GM23338 (cell line): ENCODE measurements at regions not wholly inside any gene's neighbourhood (a gene's known extent, or its start where the extent isn't known, plus 50 kb on each side); places are given as distances from the start of the nearest gene placed in this dataset.

Source experiments
- ATAC-seq: fragments of 200-7000 bp; cut with Tn5 transposase; 3 replicates; pipeline ENCODE4 v1.9.1; 2020
- DNase-seq: peaks from one replicate; pipeline ENCODE4 v3.0.0-alpha.2; 2015; ENCODE audit warnings: low spot score
- H2AFZ ChIP-seq: fragments of 200-600 bp; sonication (generic); 2 replicates; pipeline ENCODE4 v1.8.0; 2016; ENCODE audit warnings: antibody characterized with exemption, mild to moderate bottlenecking, moderate library complexity
- H3F3A ChIP-seq: fragments of 200-600 bp; sonication (generic); replicated peaks from 2 replicates; pipeline ENCODE4 v1.8.0; 2017; ENCODE audit warnings: antibody characterized with exemption, mixed run types, low read depth
- H3K27ac ChIP-seq: fragments of 200-600 bp; sonication (generic); 2 replicates; pipeline ENCODE4 v1.6.1; 2016; ENCODE audit warnings: low read depth
- H3K27me3 ChIP-seq: fragments of 200-600 bp; sonication (generic); 2 replicates; pipeline ENCODE4 v1.8.0; 2016; ENCODE audit warnings: mild to moderate bottlenecking, mixed run types, moderate library complexity; ENCODE audit not compliant: insufficient read depth
- H3K36me3 ChIP-seq: fragments of 200-600 bp; sonication (generic); 2 replicates; pipeline ENCODE4 v1.8.0; 2016; ENCODE audit warnings: mild to moderate bottlenecking; ENCODE audit not compliant: insufficient read depth
- H3K4me1 ChIP-seq: fragments of 200-600 bp; sonication (generic); 2 replicates; pipeline ENCODE4 v1.8.0; 2016; ENCODE audit warnings: mild to moderate bottlenecking, moderate library complexity; ENCODE audit not compliant: insufficient read depth
- H3K4me2 ChIP-seq: fragments of 200-600 bp; sonication (generic); 2 replicates; pipeline ENCODE4 v1.7.1; 2017; ENCODE audit warnings: mixed run types
- H3K4me3 ChIP-seq: fragments of 200-600 bp; sonication (generic); 2 replicates; pipeline ENCODE4 v1.6.1; 2016; ENCODE audit warnings: mixed run types
- H3K79me2 ChIP-seq: fragments of 200-600 bp; sonication (generic); replicated peaks from 2 replicates; pipeline ENCODE4 v1.8.0; 2017; ENCODE audit warnings: mild to moderate bottlenecking; ENCODE audit not compliant: insufficient read depth
- H3K9me2 ChIP-seq: fragments of 200-600 bp; sonication (generic); 2 replicates; pipeline ENCODE4 v1.8.0; 2017; ENCODE audit not compliant: insufficient read depth
- H4K20me1 ChIP-seq: fragments of 200-600 bp; sonication (generic); replicated peaks from 2 replicates; pipeline ENCODE4 v1.8.0; 2017; ENCODE audit warnings: mild to moderate bottlenecking; ENCODE audit not compliant: insufficient read depth
- H3K27ac Mint-ChIP-seq: 2 replicates; pipeline ENCODE4 v1.8.0; 2020; ENCODE audit warnings: inconsistent platforms, mild to moderate bottlenecking, moderate library complexity, mixed read lengths
- H3K27me3 Mint-ChIP-seq: 3 replicates; pipeline ENCODE4 v1.8.0; 2022; ENCODE audit warnings: low read depth, mild to moderate bottlenecking, moderate library complexity, mixed read lengths, inconsistent platforms; ENCODE audit not compliant: insufficient read depth, poor library complexity
- H3K36me3 Mint-ChIP-seq: 3 replicates; pipeline ENCODE4 v1.8.0; 2021; ENCODE audit warnings: low read depth, mild to moderate bottlenecking, inconsistent platforms, moderate library complexity, mixed read lengths
- H3K4me1 Mint-ChIP-seq: 3 replicates; pipeline ENCODE4 v1.8.0; 2020; ENCODE audit warnings: mild to moderate bottlenecking, inconsistent platforms, mixed read lengths
- H3K4me3 Mint-ChIP-seq: 3 replicates; pipeline ENCODE4 v1.8.0; 2021; ENCODE audit warnings: moderate library complexity, mild to moderate bottlenecking, inconsistent platforms, mixed read lengths
- H3K9me3 Mint-ChIP-seq: 3 replicates; pipeline ENCODE4 v1.8.0; 2020; ENCODE audit warnings: moderate library complexity, mild to moderate bottlenecking, inconsistent platforms, mixed read lengths
- EZH2phosphoT487 ChIP-seq: fragments of 200-600 bp; sonication (generic); IDR thresholded peaks from one replicate; pipeline ENCODE4 v1.8.1; 2018; ENCODE audit warnings: antibody characterized with exemption; ENCODE audit not compliant: unreplicated experiment
- REST ChIP-seq: IDR thresholded peaks from one replicate; pipeline ENCODE4 v1.6.1; 2018; ENCODE audit warnings: antibody characterized with exemption; ENCODE audit not compliant: unreplicated experiment
- STAT1 ChIP-seq: IDR thresholded peaks from one replicate; pipeline ENCODE4 v1.6.1; 2016; ENCODE audit warnings: antibody characterized with exemption; ENCODE audit not compliant: unreplicated experiment
- TF ChIP-seq, protein P1 (sequence below), 2 experiments: fragments of 200-600 bp in 1 of 2; sonication (generic) in 1 of 2; conservative IDR thresholded peaks; 2 replicates each; pipeline versions ENCODE4 v1.5.1 to v1.6.1; 2016 to 2017; ENCODE audit warnings: antibody characterized with exemption in 2 of 2, low read depth in 2 of 2, mild to moderate bottlenecking in 2 of 2, moderate library complexity in 1 of 2
- TF ChIP-seq, protein P2 (sequence below): fragments of 250-450 bp; sonication (Bioruptor Pico); IDR thresholded peaks from 2 replicates; pipeline ENCODE4 v1.5.0; 2020; ENCODE audit warnings: mild to moderate bottlenecking, moderate library complexity

DNA sequence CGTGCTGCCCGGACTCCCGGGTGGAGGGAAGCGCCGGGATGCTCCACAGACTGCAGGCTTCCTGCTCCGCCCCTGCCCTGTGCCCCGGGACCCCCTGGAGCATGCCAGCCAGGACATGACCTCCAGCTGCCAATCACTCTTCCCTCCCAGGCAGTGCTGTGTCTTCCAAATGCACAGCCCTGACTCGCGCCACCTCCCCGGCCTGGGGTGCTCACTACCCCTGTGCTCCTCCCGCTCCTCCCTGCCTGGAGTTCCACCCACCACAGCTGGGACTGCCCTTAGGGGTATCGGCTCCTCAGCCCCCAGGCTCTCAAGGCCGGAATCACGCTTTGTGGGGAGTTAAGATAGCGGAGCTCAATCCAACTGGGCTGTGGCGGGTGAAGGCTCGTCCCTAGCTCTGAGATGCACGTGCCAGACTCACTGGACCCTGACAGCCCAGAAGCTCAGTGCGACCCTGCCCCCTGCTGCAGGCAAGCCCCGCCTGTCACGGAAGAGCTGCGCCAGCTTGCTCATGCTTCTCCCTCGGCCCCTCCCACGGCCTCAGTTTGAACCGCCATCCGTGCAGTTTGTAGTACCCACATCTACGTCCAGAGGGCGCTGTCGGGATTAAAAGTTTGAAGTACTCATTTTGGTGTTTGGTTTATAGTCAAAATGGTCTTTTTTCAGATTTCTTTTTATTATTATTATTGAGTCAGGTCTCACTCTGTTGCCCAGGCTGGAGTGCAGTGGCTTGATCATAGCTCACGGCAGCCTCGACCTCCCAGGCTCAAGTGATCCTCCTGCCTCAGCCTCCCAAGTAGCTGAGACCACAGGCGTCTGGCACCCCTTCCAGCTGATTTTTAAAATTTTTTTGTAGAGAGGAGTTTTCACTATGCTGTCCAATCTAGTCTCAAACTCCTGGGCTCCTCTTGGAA is 142.5 kb upstream of the TCERG1L start:
- DNase-seq (peak; percentile 84), ATAC-seq (peak; percentile 80)
- H3K4me3 Mint-ChIP-seq, result peak overlapping the region; percentile 48; the same call in 2 of the 3 replicates
- TF ChIP-seq, protein P1, sequence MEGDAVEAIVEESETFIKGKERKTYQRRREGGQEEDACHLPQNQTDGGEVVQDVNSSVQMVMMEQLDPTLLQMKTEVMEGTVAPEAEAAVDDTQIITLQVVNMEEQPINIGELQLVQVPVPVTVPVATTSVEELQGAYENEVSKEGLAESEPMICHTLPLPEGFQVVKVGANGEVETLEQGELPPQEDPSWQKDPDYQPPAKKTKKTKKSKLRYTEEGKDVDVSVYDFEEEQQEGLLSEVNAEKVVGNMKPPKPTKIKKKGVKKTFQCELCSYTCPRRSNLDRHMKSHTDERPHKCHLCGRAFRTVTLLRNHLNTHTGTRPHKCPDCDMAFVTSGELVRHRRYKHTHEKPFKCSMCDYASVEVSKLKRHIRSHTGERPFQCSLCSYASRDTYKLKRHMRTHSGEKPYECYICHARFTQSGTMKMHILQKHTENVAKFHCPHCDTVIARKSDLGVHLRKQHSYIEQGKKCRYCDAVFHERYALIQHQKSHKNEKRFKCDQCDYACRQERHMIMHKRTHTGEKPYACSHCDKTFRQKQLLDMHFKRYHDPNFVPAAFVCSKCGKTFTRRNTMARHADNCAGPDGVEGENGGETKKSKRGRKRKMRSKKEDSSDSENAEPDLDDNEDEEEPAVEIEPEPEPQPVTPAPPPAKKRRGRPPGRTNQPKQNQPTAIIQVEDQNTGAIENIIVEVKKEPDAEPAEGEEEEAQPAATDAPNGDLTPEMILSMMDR (conservative IDR thresholded peaks at IDR 0.05; ENCODE audit: low read depth in 2 of 2), result peak; percentile 68 to 76
- no peak for TF ChIP-seq EZH2phosphoT487
- peaks cover 4% of the 10 kb centered on the region; the same call in 1 of the 3 replicates for H3K4me1 Mint-ChIP-seq
- Histone ChIP-seq H3K36me3 (no peaks in the 10 kb centered on the region), H3K9me2 (no peaks in the 10 kb centered on the region), H4K20me1 (no peaks in the 10 kb centered on the region), H3K27me3 (no peaks in the 10 kb centered on the region), H3K4me2 (peak overlapping the region; percentile 75), H2AFZ (peak overlapping the region; percentile 87; the same call in 1 of the 2 replicates), H3K79me2 (no peaks in the 10 kb centered on the region), H3K27ac (no peak overlapping the region), H3F3A (no peaks in the 10 kb centered on the region), H3K4me1 (no peaks in the 10 kb centered on the region), H3K4me3 (peak overlapping the region; percentile 50)
- H3K9me3 Mint-ChIP-seq, result peaks cover 86% of the 10 kb centered on the region
- H3K27me3 Mint-ChIP-seq, result peaks cover 7% of the 10 kb centered on the region
- no peak overlapping the region for H3K27ac Mint-ChIP-seq
- peaks cover 9% of the 10 kb centered on the region; the same call in 2 of the 3 replicates for H3K36me3 Mint-ChIP-seq

GRCh38 chr10:131456411-131456810 is 144.9 kb upstream of the TCERG1L start:
- H3K4me1 Mint-ChIP-seq, result peaks cover 4% of the 10 kb centered on the region; the same call in 1 of the 3 replicates
- no peaks in the 10 kb centered on the region for H4K20me1 ChIP-seq
- no peak overlapping the region for H3K4me3 Mint-ChIP-seq
- TF ChIP-seq STAT1 (no peak), REST (no peak)
- TF ChIP-seq, protein P2, sequence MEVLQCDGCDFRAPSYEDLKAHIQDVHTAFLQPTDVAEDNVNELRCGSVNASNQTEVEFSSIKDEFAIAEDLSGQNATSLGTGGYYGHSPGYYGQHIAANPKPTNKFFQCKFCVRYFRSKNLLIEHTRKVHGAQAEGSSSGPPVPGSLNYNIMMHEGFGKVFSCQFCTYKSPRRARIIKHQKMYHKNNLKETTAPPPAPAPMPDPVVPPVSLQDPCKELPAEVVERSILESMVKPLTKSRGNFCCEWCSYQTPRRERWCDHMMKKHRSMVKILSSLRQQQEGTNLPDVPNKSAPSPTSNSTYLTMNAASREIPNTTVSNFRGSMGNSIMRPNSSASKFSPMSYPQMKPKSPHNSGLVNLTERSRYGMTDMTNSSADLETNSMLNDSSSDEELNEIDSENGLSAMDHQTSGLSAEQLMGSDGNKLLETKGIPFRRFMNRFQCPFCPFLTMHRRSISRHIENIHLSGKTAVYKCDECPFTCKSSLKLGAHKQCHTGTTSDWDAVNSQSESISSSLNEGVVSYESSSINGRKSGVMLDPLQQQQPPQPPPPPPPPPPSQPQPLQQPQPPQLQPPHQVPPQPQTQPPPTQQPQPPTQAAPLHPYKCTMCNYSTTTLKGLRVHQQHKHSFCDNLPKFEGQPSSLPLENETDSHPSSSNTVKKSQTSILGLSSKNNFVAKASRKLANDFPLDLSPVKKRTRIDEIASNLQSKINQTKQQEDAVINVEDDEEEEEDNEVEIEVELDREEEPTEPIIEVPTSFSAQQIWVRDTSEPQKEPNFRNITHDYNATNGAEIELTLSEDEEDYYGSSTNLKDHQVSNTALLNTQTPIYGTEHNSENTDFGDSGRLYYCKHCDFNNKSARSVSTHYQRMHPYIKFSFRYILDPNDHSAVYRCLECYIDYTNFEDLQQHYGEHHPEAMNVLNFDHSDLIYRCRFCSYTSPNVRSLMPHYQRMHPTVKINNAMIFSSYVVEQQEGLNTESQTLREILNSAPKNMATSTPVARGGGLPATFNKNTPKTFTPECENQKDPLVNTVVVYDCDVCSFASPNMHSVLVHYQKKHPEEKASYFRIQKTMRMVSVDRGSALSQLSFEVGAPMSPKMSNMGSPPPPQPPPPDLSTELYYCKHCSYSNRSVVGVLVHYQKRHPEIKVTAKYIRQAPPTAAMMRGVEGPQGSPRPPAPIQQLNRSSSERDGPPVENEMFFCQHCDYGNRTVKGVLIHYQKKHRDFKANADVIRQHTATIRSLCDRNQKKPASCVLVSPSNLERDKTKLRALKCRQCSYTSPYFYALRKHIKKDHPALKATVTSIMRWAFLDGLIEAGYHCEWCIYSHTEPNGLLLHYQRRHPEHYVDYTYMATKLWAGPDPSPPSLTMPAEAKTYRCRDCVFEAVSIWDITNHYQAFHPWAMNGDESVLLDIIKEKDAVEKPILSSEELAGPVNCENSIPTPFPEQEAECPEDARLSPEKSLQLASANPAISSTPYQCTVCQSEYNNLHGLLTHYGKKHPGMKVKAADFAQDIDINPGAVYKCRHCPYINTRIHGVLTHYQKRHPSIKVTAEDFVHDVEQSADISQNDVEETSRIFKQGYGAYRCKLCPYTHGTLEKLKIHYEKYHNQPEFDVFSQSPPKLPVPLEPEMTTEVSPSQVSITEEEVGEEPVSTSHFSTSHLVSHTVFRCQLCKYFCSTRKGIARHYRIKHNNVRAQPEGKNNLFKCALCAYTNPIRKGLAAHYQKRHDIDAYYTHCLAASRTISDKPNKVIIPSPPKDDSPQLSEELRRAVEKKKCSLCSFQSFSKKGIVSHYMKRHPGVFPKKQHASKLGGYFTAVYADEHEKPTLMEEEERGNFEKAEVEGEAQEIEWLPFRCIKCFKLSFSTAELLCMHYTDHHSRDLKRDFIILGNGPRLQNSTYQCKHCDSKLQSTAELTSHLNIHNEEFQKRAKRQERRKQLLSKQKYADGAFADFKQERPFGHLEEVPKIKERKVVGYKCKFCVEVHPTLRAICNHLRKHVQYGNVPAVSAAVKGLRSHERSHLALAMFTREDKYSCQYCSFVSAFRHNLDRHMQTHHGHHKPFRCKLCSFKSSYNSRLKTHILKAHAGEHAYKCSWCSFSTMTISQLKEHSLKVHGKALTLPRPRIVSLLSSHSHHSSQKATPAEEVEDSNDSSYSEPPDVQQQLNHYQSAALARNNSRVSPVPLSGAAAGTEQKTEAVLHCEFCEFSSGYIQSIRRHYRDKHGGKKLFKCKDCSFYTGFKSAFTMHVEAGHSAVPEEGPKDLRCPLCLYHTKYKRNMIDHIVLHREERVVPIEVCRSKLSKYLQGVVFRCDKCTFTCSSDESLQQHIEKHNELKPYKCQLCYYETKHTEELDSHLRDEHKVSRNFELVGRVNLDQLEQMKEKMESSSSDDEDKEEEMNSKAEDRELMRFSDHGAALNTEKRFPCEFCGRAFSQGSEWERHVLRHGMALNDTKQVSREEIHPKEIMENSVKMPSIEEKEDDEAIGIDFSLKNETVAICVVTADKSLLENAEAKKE (CRISPR knock-in tag), result no peak
- no peaks in the 10 kb centered on the region for H3F3A ChIP-seq
- H3K27ac ChIP-seq, result no peak overlapping the region
- H3K4me2 ChIP-seq, result no peak overlapping the region
- H3K4me1 ChIP-seq, result no peaks in the 10 kb centered on the region
- no peak for ATAC-seq
- H3K36me3 ChIP-seq, result no peaks in the 10 kb centered on the region
- no peaks in the 10 kb centered on the region for H3K9me2 ChIP-seq
- H2AFZ ChIP-seq, result no peak overlapping the region
- H3K9me3 Mint-ChIP-seq, result peaks cover 82% of the 10 kb centered on the region
- no peak overlapping the region for H3K4me3 ChIP-seq
- peaks cover 7% of the 10 kb centered on the region for H3K27me3 Mint-ChIP-seq
- no peaks in the 10 kb centered on the region for H3K79me2 ChIP-seq
- H3K36me3 Mint-ChIP-seq, result peaks cover 6% of the 10 kb centered on the region; the same call in 2 of the 3 replicates
- H3K27me3 ChIP-seq, result no peaks in the 10 kb centered on the region
- H3K27ac Mint-ChIP-seq, result no peak overlapping the region
- DNase-seq, result no peak
